HepG2 (cell line): ENCODE measurements at regions not wholly inside any gene's neighbourhood (a gene's known extent, or its start where the extent isn't known, plus 50 kb on each side); places are given as distances from the start of the nearest gene placed in this dataset.

Experiments
- CAMTA2 ChIP-seq: sonication (generic); formaldehyde crosslinking; IDR thresholded peaks from 2 replicates; pipeline ENCODE4 v1.4.0; 2020; ENCODE audit warnings: mild to moderate bottlenecking, missing genetic modification reagents, borderline replicate concordance
- GPBP1L1 ChIP-seq: sonication (generic); formaldehyde crosslinking; IDR thresholded peaks from 2 replicates; pipeline ENCODE4 v1.5.0; 2020; ENCODE audit warnings: mild to moderate bottlenecking, missing genetic modification reagents
- KAT2B ChIP-seq: fragments of 150-350 bp; IDR thresholded peaks from 2 replicates; pipeline ENCODE4 v1.6.1; 2014; ENCODE audit warnings: low read depth, low read length, borderline replicate concordance
- MTERF4 ChIP-seq: sonication (generic); formaldehyde crosslinking; IDR thresholded peaks from 2 replicates; pipeline ENCODE4 v1.8.0; 2023; ENCODE audit warnings: mild to moderate bottlenecking, missing genetic modification reagents
- PREB ChIP-seq: sonication (generic); formaldehyde crosslinking; IDR thresholded peaks from 2 replicates; pipeline ENCODE4 v1.4.0; 2020; ENCODE audit warnings: missing genetic modification reagents
- SRSF1 ChIP-seq: fragments of 200-400 bp; formaldehyde crosslinking; optimal IDR thresholded peaks from 2 replicates; pipeline ENCODE3; 2017; ENCODE audit warnings: mild to moderate bottlenecking, low read depth, low read length, moderate library complexity
- SRSF9 ChIP-seq: fragments of 200-400 bp; formaldehyde crosslinking; IDR thresholded peaks from 2 replicates; pipeline ENCODE4 v1.6.1; 2018; ENCODE audit warnings: borderline replicate concordance, mild to moderate bottlenecking, low read depth, low read length; ENCODE audit not compliant: insufficient read depth, poor library complexity, severe bottlenecking
- ZNF12 ChIP-seq: sonication (generic); formaldehyde crosslinking; IDR thresholded peaks from 2 replicates; pipeline ENCODE4 v1.5.0; 2020; ENCODE audit warnings: missing genetic modification reagents
- ZNF414 ChIP-seq: sonication (generic); formaldehyde crosslinking; IDR thresholded peaks from 2 replicates; pipeline ENCODE4 v1.5.0; 2020; ENCODE audit warnings: missing genetic modification reagents
- ZNF503 ChIP-seq: sonication (generic); formaldehyde crosslinking; IDR thresholded peaks from 2 replicates; pipeline ENCODE4 v1.4.0; 2020; ENCODE audit warnings: missing genetic modification reagents
- ZNF605 ChIP-seq: sonication (generic); formaldehyde crosslinking; IDR thresholded peaks from 2 replicates; pipeline ENCODE4 v1.8.0; 2022; ENCODE audit warnings: mild to moderate bottlenecking, missing genetic modification reagents
- ZNF609 ChIP-seq: sonication (generic); formaldehyde crosslinking; IDR thresholded peaks from 2 replicates; pipeline ENCODE4 v1.4.0; 2020; ENCODE audit warnings: mild to moderate bottlenecking, missing genetic modification reagents, borderline replicate concordance
- ZNF780A ChIP-seq: sonication (generic); formaldehyde crosslinking; IDR thresholded peaks from 2 replicates; pipeline ENCODE4 v1.8.0; 2022; ENCODE audit warnings: mild to moderate bottlenecking, missing genetic modification reagents, moderate library complexity
- TF ChIP-seq, protein P1 (sequence below): sonication (generic); formaldehyde crosslinking; IDR thresholded peaks from 2 replicates; pipeline ENCODE4 v1.4.0; 2020; ENCODE audit warnings: missing genetic modification reagents
- TF ChIP-seq, protein P2 (sequence below): sonication (generic); formaldehyde crosslinking; IDR thresholded peaks from 2 replicates; pipeline ENCODE4 v1.8.0; 2022; ENCODE audit warnings: mild to moderate bottlenecking, missing genetic modification reagents

GRCh38 chr1:102434421-102434820, 437.7 kb upstream of the OLFM3 start (continued):
- no peak for TF ChIP-seq ZNF414 (CRISPR knock-in tag)
- TF ChIP-seq, protein P1, sequence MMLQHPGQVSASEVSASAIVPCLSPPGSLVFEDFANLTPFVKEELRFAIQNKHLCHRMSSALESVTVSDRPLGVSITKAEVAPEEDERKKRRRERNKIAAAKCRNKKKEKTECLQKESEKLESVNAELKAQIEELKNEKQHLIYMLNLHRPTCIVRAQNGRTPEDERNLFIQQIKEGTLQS (CRISPR knock-in tag) = no peak
- no peak for TF ChIP-seq ZNF609 (CRISPR knock-in tag)
- TF ChIP-seq SRSF1 = no peak
- no peak for TF ChIP-seq MTERF4 (CRISPR knock-in tag)
- no peak for TF ChIP-seq ZNF503 (CRISPR knock-in tag)
- no peak for TF ChIP-seq CAMTA2 (CRISPR knock-in tag)
- TF ChIP-seq, protein P2, sequence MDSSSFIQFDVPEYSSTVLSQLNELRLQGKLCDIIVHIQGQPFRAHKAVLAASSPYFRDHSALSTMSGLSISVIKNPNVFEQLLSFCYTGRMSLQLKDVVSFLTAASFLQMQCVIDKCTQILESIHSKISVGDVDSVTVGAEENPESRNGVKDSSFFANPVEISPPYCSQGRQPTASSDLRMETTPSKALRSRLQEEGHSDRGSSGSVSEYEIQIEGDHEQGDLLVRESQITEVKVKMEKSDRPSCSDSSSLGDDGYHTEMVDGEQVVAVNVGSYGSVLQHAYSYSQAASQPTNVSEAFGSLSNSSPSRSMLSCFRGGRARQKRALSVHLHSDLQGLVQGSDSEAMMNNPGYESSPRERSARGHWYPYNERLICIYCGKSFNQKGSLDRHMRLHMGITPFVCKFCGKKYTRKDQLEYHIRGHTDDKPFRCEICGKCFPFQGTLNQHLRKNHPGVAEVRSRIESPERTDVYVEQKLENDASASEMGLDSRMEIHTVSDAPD (CRISPR knock-in tag) = no peak
- TF ChIP-seq ZNF780A (CRISPR knock-in tag) = no peak
- no peak for TF ChIP-seq GPBP1L1
- TF ChIP-seq PREB (CRISPR knock-in tag) = no peak
- TF ChIP-seq ZNF605 (CRISPR knock-in tag) = no peak
- no peak for TF ChIP-seq ZNF12
- TF ChIP-seq KAT2B = no peak
- TF ChIP-seq SRSF9 = no peak
